OCI-LY1 (cell line): ENCODE measurements at regions not wholly inside any gene's neighbourhood (a gene's known extent, or its start where the extent isn't known, plus 50 kb on each side); places are given as distances from the start of the nearest gene placed in this dataset.
"Not testable (repeated sequence)": the region's sequence is repeated elsewhere in the genome, so short reads cannot be mapped to it uniquely, and the experiment has no call there.

ENCODE experiments used
- CTCF ChIP-seq: fragments of 200-600 bp; sonication (generic), shearing (Covaris generic); IDR thresholded peaks from 2 replicates; pipeline ENCODE4 v1.5.1; 2017; ENCODE audit warnings: mild to moderate bottlenecking, antibody characterized with exemption, low read length, moderate library complexity, mixed read lengths
- EZH2 ChIP-seq: fragments of 200-600 bp; sonication (generic), shearing (Covaris generic); IDR thresholded peaks from 2 replicates; pipeline ENCODE4 v1.8.0; 2017; ENCODE audit warnings: borderline replicate concordance, mixed run types, mild to moderate bottlenecking, antibody characterized with exemption, low read length, moderate library complexity, mixed read lengths

GRCh38 chr14:97148021-97148420, 350.8 kb downstream of the VRK1 start:
- TF ChIP-seq CTCF, EZH2: not testable (repeated sequence)
